ENCODE measurements at regions not wholly inside any gene's neighbourhood (a gene's known extent, or its start where the extent isn't known, plus 50 kb on each side); places are given as distances from the start of the nearest gene placed in this dataset.

DNA sequence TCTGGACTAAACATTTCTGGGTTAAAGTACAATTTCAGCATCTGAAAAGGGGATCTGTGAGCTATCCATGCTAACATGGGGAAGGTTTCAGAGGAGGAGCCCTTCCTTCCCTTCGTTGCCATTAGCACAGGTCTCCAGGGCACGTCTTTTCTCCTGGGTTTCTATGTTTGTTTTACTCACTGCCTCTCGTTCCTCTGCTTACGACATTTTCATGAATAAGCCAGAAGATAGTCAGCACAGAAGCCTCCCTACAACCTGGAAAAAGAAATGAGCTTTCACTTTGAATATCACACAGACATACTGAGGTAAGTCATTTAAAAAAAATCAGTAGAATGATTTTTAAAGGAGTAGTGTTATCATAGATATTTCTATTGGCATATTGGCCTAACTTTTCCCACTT lies 117.2 kb upstream of the KCNMB2 start:
- Mint-ChIP-seq H3K9me3 (no peaks in the 10 kb centered on the region), H3K27me3 (no peaks in the 10 kb centered on the region), H3K4me3 (no peak overlapping the region), H3K27ac (no peak overlapping the region), H3K4me1 (ENCODE audit: low read depth in 2 of 2) (no peaks in the 10 kb centered on the region), H3K36me3 (ENCODE audit: insufficient read depth) (no peaks in the 10 kb centered on the region)
- DNase-seq, result no peak
- no peak for ATAC-seq (replicated peaks)

GRCh38 chr3:178420033-178420432 lies 116.2 kb upstream of the KCNMB2 start:
- ATAC-seq (replicated peaks) (no peak), DNase-seq (no peak)
- Mint-ChIP-seq H3K27me3 (peaks cover 0 to 1% of the 10 kb centered on the region in 2 donors), H3K36me3 (ENCODE audit: insufficient read depth) (no peaks in the 10 kb centered on the region), H3K9me3 (no peaks in the 10 kb centered on the region), H3K4me3 (no peak overlapping the region), H3K27ac (no peak overlapping the region), H3K4me1 (ENCODE audit: low read depth in 2 of 2) (no peaks in the 10 kb centered on the region)

DNA sequence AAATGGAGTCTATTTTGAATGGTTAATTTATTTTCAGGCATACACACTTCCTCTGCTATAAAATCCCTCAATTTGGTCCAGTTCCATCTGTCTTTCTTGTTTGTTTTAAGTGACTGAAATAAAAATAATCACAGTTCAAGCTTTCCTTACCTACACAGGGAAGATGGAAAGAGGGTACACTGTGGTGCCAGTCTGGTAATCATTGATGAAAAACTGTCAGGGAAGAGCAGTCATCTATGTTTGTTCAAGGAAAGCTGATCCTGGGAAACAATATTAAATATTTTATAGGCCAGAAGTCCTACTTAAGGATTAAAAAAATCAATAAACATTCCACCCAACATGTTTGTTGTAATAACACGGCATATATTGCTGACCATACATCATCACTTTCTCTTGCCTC lies 115.2 kb upstream of the KCNMB2 start:
- ATAC-seq (replicated peaks), result no peak
- Mint-ChIP-seq H3K27ac (no peak overlapping the region), H3K4me1 (ENCODE audit: low read depth in 2 of 2) (no peaks in the 10 kb centered on the region), H3K36me3 (ENCODE audit: insufficient read depth) (no peaks in the 10 kb centered on the region), H3K9me3 (no peaks in the 10 kb centered on the region), H3K27me3 (peaks cover 0 to 6% of the 10 kb centered on the region in 2 donors), H3K4me3 (no peak overlapping the region)
- DNase-seq, result no peak

GRCh38 chr3:178422406-178422805 lies 113.8 kb upstream of the KCNMB2 start:
- Mint-ChIP-seq H3K9me3 (no peaks in the 10 kb centered on the region), H3K4me1 (ENCODE audit: low read depth in 2 of 2) (no peaks in the 10 kb centered on the region), H3K27me3 (peaks cover 8 to 16% of the 10 kb centered on the region in 2 donors), H3K4me3 (no peak overlapping the region), H3K36me3 (ENCODE audit: insufficient read depth) (no peaks in the 10 kb centered on the region), H3K27ac (no peak overlapping the region)
- no peak for DNase-seq
- ATAC-seq (replicated peaks), result no peak

DNA sequence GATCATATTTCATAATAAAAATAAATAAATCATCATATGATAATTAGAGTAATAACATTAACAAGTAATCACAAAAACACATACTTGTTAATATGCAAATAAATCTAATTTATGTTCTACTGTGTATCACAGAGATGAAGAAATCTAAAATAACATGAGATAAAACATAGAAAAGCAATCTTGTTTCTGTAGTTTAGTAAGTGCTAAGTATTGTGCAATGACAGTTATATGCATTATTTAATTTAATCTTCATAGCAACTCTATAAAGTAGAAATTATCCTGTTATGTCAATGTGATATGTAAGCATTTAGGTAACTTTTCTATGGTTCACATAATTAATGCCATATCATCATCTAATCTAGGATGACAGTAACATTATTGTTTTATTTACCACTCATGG lies 108.2 kb upstream of the KCNMB2 start:
- Mint-ChIP-seq H3K27me3 (peaks cover 20 to 23% of the 10 kb centered on the region in 2 donors), H3K27ac (no peak overlapping the region), H3K4me1 (ENCODE audit: low read depth in 2 of 2) (no peaks in the 10 kb centered on the region), H3K9me3 (no peaks in the 10 kb centered on the region), H3K36me3 (ENCODE audit: insufficient read depth) (no peaks in the 10 kb centered on the region), H3K4me3 (no peak overlapping the region)
- DNase-seq, result no peak
- ATAC-seq (replicated peaks), result no peak

DNA sequence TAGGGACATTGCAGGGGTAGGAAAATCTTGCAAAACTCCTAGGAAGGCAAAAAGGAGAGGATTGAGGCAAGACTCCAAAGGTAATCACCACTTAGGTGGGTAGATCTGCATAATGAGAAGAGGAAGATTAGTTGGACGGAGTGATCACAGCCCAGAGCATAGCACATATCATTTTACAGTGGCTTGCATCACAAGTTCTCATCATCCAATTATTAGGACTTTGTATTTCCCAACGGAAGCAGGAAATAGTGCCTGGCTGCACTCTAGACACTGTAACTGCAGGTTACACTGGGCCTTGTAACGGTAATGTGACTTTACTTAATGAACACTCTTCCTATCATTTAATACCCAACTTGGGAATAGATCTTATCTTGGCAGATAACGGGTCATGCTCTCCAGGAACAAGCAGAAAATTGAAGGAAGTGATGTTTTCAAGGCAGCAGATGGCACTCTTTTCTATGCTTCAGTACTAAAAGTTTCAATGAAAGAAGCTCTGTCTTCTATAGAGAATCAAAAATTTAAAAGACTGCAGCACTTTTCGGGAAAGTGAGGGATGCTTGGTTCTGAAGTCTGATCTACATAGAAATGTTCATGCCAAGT lies 101.9 kb upstream of the KCNMB2 start:
- no peak overlapping the region for H3K4me3 Mint-ChIP-seq
- H3K27me3 Mint-ChIP-seq, result peaks cover 3 to 12% of the 10 kb centered on the region in 2 donors
- H3K27ac Mint-ChIP-seq, result no peak overlapping the region
- H3K4me1 Mint-ChIP-seq (ENCODE audit: low read depth in 2 of 2), result no peaks in the 10 kb centered on the region
- DNase-seq (no peak), ATAC-seq (replicated peaks) (no peak)
- H3K36me3 Mint-ChIP-seq (ENCODE audit: insufficient read depth), result no peaks in the 10 kb centered on the region
- H3K9me3 Mint-ChIP-seq, result no peaks in the 10 kb centered on the region

GRCh38 chr3:178435575-178435974 lies 100.7 kb upstream of the KCNMB2 start:
- Mint-ChIP-seq H3K4me1 (ENCODE audit: low read depth in 2 of 2) (no peaks in the 10 kb centered on the region), H3K27ac (no peak overlapping the region), H3K36me3 (ENCODE audit: insufficient read depth) (no peaks in the 10 kb centered on the region), H3K9me3 (no peaks in the 10 kb centered on the region), H3K4me3 (no peak overlapping the region), H3K27me3 (peaks cover 0 to 12% of the 10 kb centered on the region in 2 donors)
- DNase-seq (no peak), ATAC-seq (replicated peaks) (no peak)

GRCh38 chr3:178436773-178437172 lies 99.5 kb upstream of the KCNMB2 start:
- H3K27me3 Mint-ChIP-seq, result peaks cover 0 to 12% of the 10 kb centered on the region in 2 donors

DNA sequence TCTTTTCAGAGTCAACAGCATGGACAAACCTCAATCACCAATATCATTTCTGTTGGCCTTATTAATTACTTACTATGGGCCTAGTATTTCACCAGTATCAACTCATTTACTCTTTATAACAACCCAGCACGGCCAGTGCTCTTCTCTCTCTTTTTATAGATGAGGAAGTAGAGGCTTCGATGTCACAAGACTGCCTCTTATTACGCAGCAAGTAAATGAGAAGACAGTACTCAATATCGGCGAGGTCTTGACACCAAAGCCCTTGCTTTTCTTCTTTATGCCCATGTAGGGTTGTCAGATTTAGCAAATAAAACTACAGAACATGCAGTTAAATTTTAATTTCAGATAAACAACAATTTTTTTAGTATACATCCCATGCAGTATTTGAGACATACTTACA lies 99.0 kb upstream of the KCNMB2 start:
- DNase-seq, result no peak
- no peaks in the 10 kb centered on the region for H3K9me3 Mint-ChIP-seq
- no peaks in the 10 kb centered on the region for H3K36me3 Mint-ChIP-seq (ENCODE audit: insufficient read depth)
- ATAC-seq (replicated peaks), result no peak
- peaks cover 0 to 12% of the 10 kb centered on the region in 2 donors for H3K27me3 Mint-ChIP-seq
- H3K4me1 Mint-ChIP-seq (ENCODE audit: low read depth in 2 of 2), result no peaks in the 10 kb centered on the region
- no peak overlapping the region for H3K4me3 Mint-ChIP-seq
- H3K27ac Mint-ChIP-seq, result no peak overlapping the region

More at GRCh38 chr3:178436773-178437172, 99.5 kb upstream of the KCNMB2 start:
- H3K36me3 Mint-ChIP-seq (ENCODE audit: insufficient read depth), result no peaks in the 10 kb centered on the region
- H3K4me3 Mint-ChIP-seq, result no peak overlapping the region
- H3K4me1 Mint-ChIP-seq (ENCODE audit: low read depth in 2 of 2), result no peaks in the 10 kb centered on the region
- H3K9me3 Mint-ChIP-seq, result no peaks in the 10 kb centered on the region
- H3K27ac Mint-ChIP-seq, result no peak overlapping the region
- DNase-seq, result no peak
- ATAC-seq (replicated peaks), result no peak

GRCh38 chr3:178439504-178439903 lies 96.7 kb upstream of the KCNMB2 start:
- Mint-ChIP-seq H3K9me3 (no peaks in the 10 kb centered on the region), H3K36me3 (ENCODE audit: insufficient read depth) (no peaks in the 10 kb centered on the region), H3K4me1 (ENCODE audit: low read depth in 2 of 2) (no peaks in the 10 kb centered on the region), H3K27me3 (no peaks in the 10 kb centered on the region), H3K27ac (no peak overlapping the region), H3K4me3 (no peak overlapping the region)
- ATAC-seq (replicated peaks) (no peak), DNase-seq (no peak)

GRCh38 chr3:178440043-178440442 lies 96.2 kb upstream of the KCNMB2 start:
- DNase-seq (no peak), ATAC-seq (replicated peaks) (no peak)
- H3K9me3 Mint-ChIP-seq, result no peaks in the 10 kb centered on the region
- H3K4me3 Mint-ChIP-seq, result no peak overlapping the region
- H3K27ac Mint-ChIP-seq, result no peak overlapping the region
- H3K27me3 Mint-ChIP-seq, result no peaks in the 10 kb centered on the region
- H3K4me1 Mint-ChIP-seq (ENCODE audit: low read depth in 2 of 2), result no peaks in the 10 kb centered on the region
- H3K36me3 Mint-ChIP-seq (ENCODE audit: insufficient read depth), result no peaks in the 10 kb centered on the region

GRCh38 chr3:178443634-178444033 lies 92.6 kb upstream of the KCNMB2 start:
- no peaks in the 10 kb centered on the region for H3K9me3 Mint-ChIP-seq
- H3K27me3 Mint-ChIP-seq, result peaks cover 11 to 12% of the 10 kb centered on the region in 2 donors
- no peaks in the 10 kb centered on the region for H3K36me3 Mint-ChIP-seq (ENCODE audit: insufficient read depth)
- no peak overlapping the region for H3K4me3 Mint-ChIP-seq
- H3K4me1 Mint-ChIP-seq (ENCODE audit: low read depth in 2 of 2), result no peaks in the 10 kb centered on the region
- ATAC-seq (replicated peaks) (no peak), DNase-seq (no peak)
- H3K27ac Mint-ChIP-seq, result no peak overlapping the region

- Mint-ChIP-seq H3K4me3 (no peak overlapping the region), H3K9me3 (no peaks in the 10 kb centered on the region)
These were observed 91.1 kb upstream of the KCNMB2 start for GRCh38 chr3:178445139-178445538.

GRCh38 chr3:178446059-178446458 lies 90.2 kb upstream of the KCNMB2 start:
- H3K36me3 Mint-ChIP-seq (ENCODE audit: insufficient read depth), result no peaks in the 10 kb centered on the region
- no peak for ATAC-seq (replicated peaks)
- H3K4me1 Mint-ChIP-seq (ENCODE audit: low read depth in 2 of 2), result no peaks in the 10 kb centered on the region
- no peak for DNase-seq
- no peak overlapping the region for H3K4me3 Mint-ChIP-seq
- H3K9me3 Mint-ChIP-seq, result no peaks in the 10 kb centered on the region
- peaks cover 19 to 21% of the 10 kb centered on the region in 2 donors for H3K27me3 Mint-ChIP-seq
- H3K27ac Mint-ChIP-seq, result no peak overlapping the region

More at GRCh38 chr3:178445139-178445538, 91.1 kb upstream of the KCNMB2 start:
- Mint-ChIP-seq H3K36me3 (ENCODE audit: insufficient read depth) (no peaks in the 10 kb centered on the region), H3K27ac (no peak overlapping the region), H3K27me3 (peaks cover 19 to 21% of the 10 kb centered on the region in 2 donors), H3K4me1 (ENCODE audit: low read depth in 2 of 2) (no peaks in the 10 kb centered on the region)
- DNase-seq, result no peak
- ATAC-seq (replicated peaks), result no peak

DNA sequence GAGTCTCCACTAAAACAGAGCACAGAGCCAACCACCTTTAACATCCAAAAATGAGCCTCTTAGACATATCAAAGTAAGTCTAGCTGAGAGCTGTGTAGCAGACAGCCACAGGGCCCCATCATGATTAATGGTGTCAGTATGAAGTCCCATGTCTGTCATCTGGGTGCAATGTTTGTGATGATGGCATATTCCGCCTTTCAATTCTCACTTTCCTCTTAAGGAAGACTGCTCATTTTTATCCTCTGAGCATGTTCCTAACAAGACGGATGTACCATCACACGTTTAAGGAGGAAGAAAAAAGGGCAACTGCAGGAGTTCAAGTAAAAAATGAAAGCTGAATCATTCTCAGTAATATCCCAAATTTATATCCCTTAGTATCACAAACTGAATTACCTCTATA lies 85.8 kb upstream of the KCNMB2 start:
- ATAC-seq (replicated peaks) (no peak), DNase-seq (no peak)
- no peak overlapping the region for H3K27ac Mint-ChIP-seq
- no peaks in the 10 kb centered on the region for H3K9me3 Mint-ChIP-seq
- no peaks in the 10 kb centered on the region for H3K36me3 Mint-ChIP-seq (ENCODE audit: insufficient read depth)
- H3K27me3 Mint-ChIP-seq, result peaks cover 19 to 21% of the 10 kb centered on the region in 2 donors
- no peaks in the 10 kb centered on the region for H3K4me1 Mint-ChIP-seq (ENCODE audit: low read depth in 2 of 2)
- no peak overlapping the region for H3K4me3 Mint-ChIP-seq

All from effector memory CD8-positive, alpha-beta T cell (primary cell).